IMR-90 (cell line): ENCODE measurements at regions not wholly inside any gene's neighbourhood (a gene's known extent, or its start where the extent isn't known, plus 50 kb on each side); places are given as distances from the start of the nearest gene placed in this dataset.

Experiments used
- BHLHE40 ChIP-seq: fragments of 150-350 bp; IDR thresholded peaks from 2 replicates; pipeline ENCODE4 v1.6.1; 2016; ENCODE audit warnings: mild to moderate bottlenecking, low read depth, low read length
- CEBPB ChIP-seq: IDR thresholded peaks from 2 replicates; pipeline ENCODE4 v1.6.1; 2012; ENCODE audit warnings: low read depth, low read length, improper control_type of control experiment
- FOS ChIP-seq: fragments of 150-350 bp; IDR thresholded peaks from 2 replicates; pipeline ENCODE4 v1.6.1; 2016; ENCODE audit warnings: low read depth, low read length
- MAFK ChIP-seq: IDR thresholded peaks from 2 replicates; pipeline ENCODE4 v1.6.1; 2012; ENCODE audit warnings: low read depth, low read length, improper control_type of control experiment
- POLR2A ChIP-seq: IDR thresholded peaks from 2 replicates; pipeline ENCODE4 v1.6.1; 2012; ENCODE audit warnings: mild to moderate bottlenecking, low read depth, low read length
- RFX5 ChIP-seq: IDR thresholded peaks from 2 replicates; pipeline ENCODE4 v1.8.0; 2012; ENCODE audit warnings: low read depth, mild to moderate bottlenecking, low read length, moderate library complexity
- TF ChIP-seq, protein P1 (sequence below): conservative IDR thresholded peaks from 2 replicates; pipeline ENCODE4 v1.5.1; 2012; ENCODE audit warnings: mild to moderate bottlenecking, low read depth, low read length, improper control_type of control experiment

DNA sequence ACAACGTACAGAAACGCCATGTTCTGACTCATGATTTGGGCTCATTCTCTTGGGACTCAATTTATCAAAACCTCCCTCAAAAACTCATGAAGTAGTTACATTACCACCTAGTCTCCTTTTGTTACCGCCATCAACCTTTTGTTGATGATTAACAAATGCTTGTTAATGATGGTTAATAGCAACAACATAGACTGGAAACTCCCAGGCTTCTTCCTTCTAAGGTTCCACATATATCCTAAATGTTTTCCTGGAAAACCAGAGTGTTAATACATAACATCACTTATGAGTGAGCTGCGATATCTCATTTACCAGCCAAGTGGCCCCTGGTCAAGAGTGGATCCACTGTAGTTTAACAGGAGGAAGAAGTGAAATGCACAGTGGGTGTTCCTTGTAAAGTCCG is 176.3 kb downstream of the ERMARD start:
- TF ChIP-seq MAFK: no peak
- TF ChIP-seq, protein P1, sequence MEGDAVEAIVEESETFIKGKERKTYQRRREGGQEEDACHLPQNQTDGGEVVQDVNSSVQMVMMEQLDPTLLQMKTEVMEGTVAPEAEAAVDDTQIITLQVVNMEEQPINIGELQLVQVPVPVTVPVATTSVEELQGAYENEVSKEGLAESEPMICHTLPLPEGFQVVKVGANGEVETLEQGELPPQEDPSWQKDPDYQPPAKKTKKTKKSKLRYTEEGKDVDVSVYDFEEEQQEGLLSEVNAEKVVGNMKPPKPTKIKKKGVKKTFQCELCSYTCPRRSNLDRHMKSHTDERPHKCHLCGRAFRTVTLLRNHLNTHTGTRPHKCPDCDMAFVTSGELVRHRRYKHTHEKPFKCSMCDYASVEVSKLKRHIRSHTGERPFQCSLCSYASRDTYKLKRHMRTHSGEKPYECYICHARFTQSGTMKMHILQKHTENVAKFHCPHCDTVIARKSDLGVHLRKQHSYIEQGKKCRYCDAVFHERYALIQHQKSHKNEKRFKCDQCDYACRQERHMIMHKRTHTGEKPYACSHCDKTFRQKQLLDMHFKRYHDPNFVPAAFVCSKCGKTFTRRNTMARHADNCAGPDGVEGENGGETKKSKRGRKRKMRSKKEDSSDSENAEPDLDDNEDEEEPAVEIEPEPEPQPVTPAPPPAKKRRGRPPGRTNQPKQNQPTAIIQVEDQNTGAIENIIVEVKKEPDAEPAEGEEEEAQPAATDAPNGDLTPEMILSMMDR: no peak
- TF ChIP-seq RFX5: no peak
- no peak for TF ChIP-seq POLR2A
- TF ChIP-seq BHLHE40: no peak
- no peak for TF ChIP-seq FOS
- TF ChIP-seq CEBPB: no peak
